ENCODE measurements at regions not wholly inside any gene's neighbourhood (a gene's known extent, or its start where the extent isn't known, plus 50 kb on each side); places are given as distances from the start of the nearest gene placed in this dataset.

DNA sequence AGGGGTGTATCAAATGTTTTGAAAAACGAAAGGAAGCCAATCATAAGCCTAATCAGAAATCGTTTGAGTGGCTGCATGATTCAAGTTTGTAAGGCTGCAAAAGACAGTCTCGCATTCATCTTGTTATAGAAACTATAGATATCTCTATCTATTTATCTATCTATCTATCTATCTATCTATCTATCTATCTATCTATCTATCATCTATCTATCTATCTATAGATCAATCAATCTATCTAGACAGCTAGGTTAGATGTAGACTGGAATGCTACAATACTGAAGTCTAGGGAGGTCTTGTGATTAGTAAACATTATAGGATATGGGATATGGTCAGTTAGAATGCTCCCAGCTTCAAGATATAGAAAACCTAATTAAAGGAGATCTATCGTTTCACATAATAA, 52.2 kb upstream of the BTG1 start:
- Mint-ChIP-seq H3K36me3 (ENCODE audit: low read depth, unreplicated experiment) (no peaks in the 10 kb centered on the region), H3K9me3 (ENCODE audit: unreplicated experiment) (no peaks in the 10 kb centered on the region), H3K4me1 (ENCODE audit: unreplicated experiment) (peaks cover 4% of the 10 kb centered on the region), H3K27ac (ENCODE audit: unreplicated experiment) (no peak overlapping the region), H3K4me3 (ENCODE audit: unreplicated experiment) (no peak overlapping the region), H3K27me3 (ENCODE audit: unreplicated experiment) (peaks cover 1% of the 10 kb centered on the region)
- TF ChIP-seq, protein P1, sequence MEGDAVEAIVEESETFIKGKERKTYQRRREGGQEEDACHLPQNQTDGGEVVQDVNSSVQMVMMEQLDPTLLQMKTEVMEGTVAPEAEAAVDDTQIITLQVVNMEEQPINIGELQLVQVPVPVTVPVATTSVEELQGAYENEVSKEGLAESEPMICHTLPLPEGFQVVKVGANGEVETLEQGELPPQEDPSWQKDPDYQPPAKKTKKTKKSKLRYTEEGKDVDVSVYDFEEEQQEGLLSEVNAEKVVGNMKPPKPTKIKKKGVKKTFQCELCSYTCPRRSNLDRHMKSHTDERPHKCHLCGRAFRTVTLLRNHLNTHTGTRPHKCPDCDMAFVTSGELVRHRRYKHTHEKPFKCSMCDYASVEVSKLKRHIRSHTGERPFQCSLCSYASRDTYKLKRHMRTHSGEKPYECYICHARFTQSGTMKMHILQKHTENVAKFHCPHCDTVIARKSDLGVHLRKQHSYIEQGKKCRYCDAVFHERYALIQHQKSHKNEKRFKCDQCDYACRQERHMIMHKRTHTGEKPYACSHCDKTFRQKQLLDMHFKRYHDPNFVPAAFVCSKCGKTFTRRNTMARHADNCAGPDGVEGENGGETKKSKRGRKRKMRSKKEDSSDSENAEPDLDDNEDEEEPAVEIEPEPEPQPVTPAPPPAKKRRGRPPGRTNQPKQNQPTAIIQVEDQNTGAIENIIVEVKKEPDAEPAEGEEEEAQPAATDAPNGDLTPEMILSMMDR (IDR thresholded peaks at IDR 0.05; ENCODE audit: unreplicated experiment) = no peak
- no peak for DNase-seq (ENCODE audit: low spot score)

GRCh38 chr12:92196368-92196767, 50.7 kb upstream of the BTG1 start:
- Mint-ChIP-seq H3K4me3 (ENCODE audit: unreplicated experiment) (no peak overlapping the region), H3K4me1 (ENCODE audit: unreplicated experiment) (peaks cover 4% of the 10 kb centered on the region), H3K27ac (ENCODE audit: unreplicated experiment) (no peak overlapping the region), H3K36me3 (ENCODE audit: low read depth, unreplicated experiment) (no peaks in the 10 kb centered on the region), H3K27me3 (ENCODE audit: unreplicated experiment) (peaks cover 1% of the 10 kb centered on the region), H3K9me3 (ENCODE audit: unreplicated experiment) (no peaks in the 10 kb centered on the region)
- DNase-seq (ENCODE audit: low spot score) = no peak
- TF ChIP-seq, protein P1 (IDR thresholded peaks at IDR 0.05; ENCODE audit: unreplicated experiment) = no peak
